ENCODE measurements at regions not wholly inside any gene's neighbourhood (a gene's known extent, or its start where the extent isn't known, plus 50 kb on each side); places are given as distances from the start of the nearest gene placed in this dataset.

DNA sequence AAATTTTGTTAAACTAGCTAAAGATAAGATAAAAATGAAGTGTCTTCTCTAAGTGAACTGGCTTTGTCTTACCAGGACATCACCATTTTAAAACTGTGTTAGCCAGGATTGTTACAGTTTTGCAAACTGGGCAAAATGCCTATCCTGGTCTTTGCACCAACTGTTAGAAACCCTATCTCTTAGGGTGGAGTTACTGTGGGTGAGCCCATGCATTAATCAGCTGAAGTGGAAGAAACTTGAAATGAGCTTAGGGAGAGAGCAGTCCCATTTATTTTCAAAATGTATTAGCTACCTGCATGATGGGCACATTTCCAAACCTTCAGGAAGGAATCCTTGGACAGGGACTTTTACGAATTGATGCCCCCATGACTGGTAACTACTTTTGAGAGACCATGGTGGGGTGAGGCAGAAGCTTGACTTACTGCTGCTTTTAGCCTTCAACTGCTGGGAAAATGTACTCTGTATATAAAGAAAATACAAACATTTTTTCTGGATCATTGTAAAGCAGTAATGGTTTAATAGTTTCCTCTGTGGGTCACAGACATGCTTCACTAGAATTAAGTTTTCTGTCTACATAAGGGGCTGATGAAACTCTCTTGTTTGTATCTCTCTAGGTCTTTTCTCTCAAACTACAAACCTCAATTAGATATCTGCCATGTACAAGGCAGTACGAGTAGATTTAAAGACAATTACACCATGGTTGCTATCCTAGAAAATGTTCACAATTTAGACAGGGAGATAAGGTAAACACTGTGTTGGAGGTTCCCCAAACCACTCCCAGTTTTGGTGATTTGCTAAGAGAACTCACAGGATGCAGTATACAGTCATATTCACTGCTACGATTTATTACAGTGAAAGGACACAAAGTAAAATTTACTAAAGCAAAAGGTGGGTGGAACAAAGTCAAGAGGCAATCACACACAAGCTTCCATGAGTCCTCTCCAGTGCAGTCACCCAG lies 321.4 kb upstream of the MMADHC start:
- no peaks in the 10 kb centered on the region for H3K36me3 ChIP-seq (ENCODE audit: control insufficient read depth, insufficient read depth, low read length)
- no peak for FAIRE-seq
- POLR2A ChIA-PET = no interaction called here
- H3K27me3 ChIP-seq (ENCODE audit: control insufficient read depth in 2 of 2, insufficient read depth in 2 of 2, low read length in 2 of 2) = no peaks in the 10 kb centered on the region
- CTCF ChIA-PET (ENCODE audit: low intra/inter-chr PET ratio) = no interaction called here
- no peak for DNase-seq (ENCODE audit: extremely low read depth in 1 of 4, low spot score in 3 of 4)
- intact Hi-C loops (cut with micrococcal nuclease) (no loop called here), in situ Hi-C loops (cut with MboI) (no loop called here)
- no peaks in the 10 kb centered on the region; the same call in 1 of the 2 replicates for H3K9me3 ChIP-seq (replicated peaks; ENCODE audit: control insufficient read depth, insufficient read depth, low read depth, low read length)
- no peak overlapping the region for H3K4me2 ChIP-seq (ENCODE audit: insufficient read depth, low read length)
- no peak overlapping the region for H2AFZ ChIP-seq (ENCODE audit: low read depth, low read length)
- no peak overlapping the region for H3K9ac ChIP-seq (ENCODE audit: insufficient read depth in 1 of 2, low read depth in 2 of 2, low read length in 2 of 2)
- ATAC-seq = no peak
- H4K20me1 ChIP-seq (replicated peaks; ENCODE audit: control insufficient read depth, insufficient read depth, low read length) = no peaks in the 10 kb centered on the region
- 1% methylated on average over 3 of the region's 3 CpGs for WGBS (ENCODE audit: insufficient coverage, low coverage, missing lambda C conversion rate)
- TF ChIP-seq ZFP36 (IDR thresholded peaks at IDR 0.05; ENCODE audit: low read depth, low read length, partially characterized antibody) (no peak), NFATC3 (IDR thresholded peaks at IDR 0.05) (no peak), KLF1 (tag; IDR thresholded peaks at IDR 0.05) (no peak), NBN (IDR thresholded peaks at IDR 0.05; ENCODE audit: low read depth) (no peak), ERF (CRISPR knock-in tag; IDR thresholded peaks at IDR 0.05) (no peak), ARNT (IDR thresholded peaks at IDR 0.05) (no peak), SFPQ (IDR thresholded peaks at IDR 0.05; ENCODE audit: low read depth, low read length) (no peak), TAF15 (IDR thresholded peaks at IDR 0.05; ENCODE audit: low read depth, low read length) (no peak)
- H3K4me3 ChIP-seq = no peak overlapping the region
- no peaks in the 10 kb centered on the region for H3K4me1 ChIP-seq (replicated peaks in 1 of 2; ENCODE audit: control insufficient read depth in 2 of 2, insufficient read depth in 2 of 2, low read length in 2 of 2)
- BruUV-seq (replicated peaks) = no TSS peak
- H3K27ac ChIP-seq (ENCODE audit: extremely low read depth, low read depth, low read length) = no peak overlapping the region
- H3K9me1 ChIP-seq (ENCODE audit: control insufficient read depth, insufficient read depth, low read length) = no peaks in the 10 kb centered on the region
- H3K79me2 ChIP-seq (ENCODE audit: control insufficient read depth, insufficient read depth, low read length) = no peaks in the 10 kb centered on the region

All from K562 (cell line).